Activated CD8-positive, alpha-beta T cell treated with anti-CD3 and anti-CD28 coated beads for 36 hours (primary cell): ENCODE measurements at regions not wholly inside any gene's neighbourhood (a gene's known extent, or its start where the extent isn't known, plus 50 kb on each side); places are given as distances from the start of the nearest gene placed in this dataset.

Experiments
- ATAC-seq: fragments of 200-7000 bp; cut with Tn5 transposase; one replicate; pipeline ENCODE4 v1.10.0; 2021; ENCODE audit warnings: mild to moderate bottlenecking, moderate library complexity
- CTCF ChIA-PET: fragments of 350-600 bp; sonication (Branson Sonifier 250); formaldehyde crosslinking; loops from one replicate; lab custom pipeline; 2021; ENCODE audit warnings: antibody characterized with exemption; lab: Charles Lee
- POLR2A ChIA-PET: fragments of 350-600 bp; sonication (Branson Sonifier 250); formaldehyde crosslinking; loops from one replicate; lab custom pipeline; 2021; ENCODE audit warnings: antibody characterized with exemption; lab: Charles Lee
- DNase-seq: peaks from one replicate; pipeline ENCODE4 v3.0.0-alpha.2; 2020
- H3K27ac Mint-ChIP-seq: one replicate; pipeline ENCODE4 v1.8.0; 2021; ENCODE audit warnings: mild to moderate bottlenecking, mixed read lengths
- H3K27me3 Mint-ChIP-seq: one replicate; pipeline ENCODE4 v1.8.0; 2021; ENCODE audit warnings: mixed read lengths
- H3K36me3 Mint-ChIP-seq: one replicate; pipeline ENCODE4 v1.8.0; 2021; ENCODE audit warnings: low read depth, mixed read lengths
- H3K4me1 Mint-ChIP-seq: one replicate; pipeline ENCODE4 v1.8.0; 2021; ENCODE audit warnings: low read depth, mixed read lengths
- H3K4me3 Mint-ChIP-seq: one replicate; pipeline ENCODE4 v1.8.0; 2021; ENCODE audit warnings: mild to moderate bottlenecking, moderate library complexity, mixed read lengths
- H3K9me3 Mint-ChIP-seq: one replicate; pipeline ENCODE4 v1.8.0; 2021; ENCODE audit warnings: mixed read lengths
- CTCF ChIP-seq: fragments of 200-600 bp; IDR thresholded peaks from one replicate; pipeline ENCODE4 v1.8.0; 2022; ENCODE audit warnings: antibody characterized with exemption, mild to moderate bottlenecking
- intact Hi-C: fragments of 100-400 bp; cut with micrococcal nuclease; formaldehyde crosslinking; loops from one replicate; pipeline ENCODE4 v1.10.0; 2022

- Mint-ChIP-seq H3K4me3 (no peak overlapping the region), H3K27ac (no peak overlapping the region), H3K9me3 (peaks cover 4% of the 10 kb centered on the region), H3K36me3 (no peaks in the 10 kb centered on the region), H3K4me1 (no peaks in the 10 kb centered on the region), H3K27me3 (no peaks in the 10 kb centered on the region)
- intact Hi-C loops, result no loop called here
- CTCF ChIA-PET, result no interaction called here
- no peak for DNase-seq
- POLR2A ChIA-PET, result no interaction called here
- ATAC-seq, result no peak
- no peak for TF ChIP-seq CTCF
These were observed 535.4 kb downstream of the PID1 start for GRCh38 chr2:228735697-228736096.

- ATAC-seq (no peak), DNase-seq (no peak)
- Mint-ChIP-seq H3K4me3 (no peak overlapping the region), H3K9me3 (peaks cover 6% of the 10 kb centered on the region), H3K36me3 (no peaks in the 10 kb centered on the region), H3K4me1 (no peaks in the 10 kb centered on the region), H3K27ac (no peak overlapping the region), H3K27me3 (no peaks in the 10 kb centered on the region)
- TF ChIP-seq CTCF, result no peak
- intact Hi-C loops, result no loop called here
- POLR2A ChIA-PET, result no interaction called here
- CTCF ChIA-PET, result interaction anchor here (0.6 kb wide), 1 partner anchor 12 kb away, joined by 3 read pairs; no protein-coding TSS in a partner anchor
These were observed 539.6 kb downstream of the PID1 start for GRCh38 chr2:228731517-228731916.

- H3K4me1 Mint-ChIP-seq, result no peaks in the 10 kb centered on the region
- H3K27ac Mint-ChIP-seq, result no peak overlapping the region
- DNase-seq (no peak), ATAC-seq (no peak)
- TF ChIP-seq CTCF, result no peak
- CTCF ChIA-PET, result no interaction called here
- H3K9me3 Mint-ChIP-seq, result peaks cover 6% of the 10 kb centered on the region
- no peaks in the 10 kb centered on the region for H3K27me3 Mint-ChIP-seq
- no peaks in the 10 kb centered on the region for H3K36me3 Mint-ChIP-seq
- POLR2A ChIA-PET, result no interaction called here
- intact Hi-C loops, result no loop called here
- no peak overlapping the region for H3K4me3 Mint-ChIP-seq
These were observed 542.1 kb downstream of the PID1 start for GRCh38 chr2:228728961-228729360.

- Mint-ChIP-seq H3K27me3 (no peaks in the 10 kb centered on the region), H3K4me3 (no peak overlapping the region), H3K36me3 (no peaks in the 10 kb centered on the region), H3K9me3 (peaks cover 6% of the 10 kb centered on the region), H3K27ac (no peak overlapping the region), H3K4me1 (no peaks in the 10 kb centered on the region)
- DNase-seq (no peak), ATAC-seq (no peak)
- CTCF ChIA-PET, result no interaction called here
- intact Hi-C loops, result no loop called here
- no peak for TF ChIP-seq CTCF
- POLR2A ChIA-PET, result no interaction called here
These were observed 543.5 kb upstream of the SPHKAP start for GRCh38 chr2:228725031-228725430.

GRCh38 chr2:228723599-228723998 lies 542.1 kb upstream of the SPHKAP start:
- Mint-ChIP-seq H3K9me3 (peaks cover 6% of the 10 kb centered on the region), H3K4me1 (no peaks in the 10 kb centered on the region), H3K27ac (no peak overlapping the region), H3K4me3 (no peak overlapping the region), H3K27me3 (no peaks in the 10 kb centered on the region), H3K36me3 (no peaks in the 10 kb centered on the region)
- intact Hi-C loops, result no loop called here
- no peak for DNase-seq
- ChIA-PET CTCF (no interaction called here), POLR2A (no interaction called here)
- no peak for ATAC-seq
- no peak for TF ChIP-seq CTCF
